Fibroblast of lung (primary cell): ENCODE measurements at regions not wholly inside any gene's neighbourhood (a gene's known extent, or its start where the extent isn't known, plus 50 kb on each side); places are given as distances from the start of the nearest gene placed in this dataset.

Experiments
- DNase-seq, 2 donors: peaks; one replicate each; pipeline versions ENCODE4 v3.0.0 to v3.0.0-alpha.2; 2010; ENCODE audit warnings: low read depth in 2 of 2
- H2AFZ ChIP-seq: 2 replicates; pipeline ENCODE4 v1.5.1; 2012; ENCODE audit warnings: low read length, control low read depth, inconsistent platforms
- H3K27ac ChIP-seq: 2 replicates; pipeline ENCODE4 v1.5.1; 2011; ENCODE audit warnings: low read length, control low read depth; ENCODE audit not compliant: insufficient read depth
- H3K27me3 ChIP-seq: 2 replicates; pipeline ENCODE4 v1.5.1; 2011; ENCODE audit warnings: mild to moderate bottlenecking, low read length; ENCODE audit not compliant: control insufficient read depth, insufficient read depth
- H3K36me3 ChIP-seq: 2 replicates; pipeline ENCODE4 v1.5.1; 2011; ENCODE audit warnings: low read length; ENCODE audit not compliant: control insufficient read depth, insufficient read depth
- H3K4me1 ChIP-seq: 2 replicates; pipeline ENCODE4 v1.5.1; 2011; ENCODE audit warnings: low read length; ENCODE audit not compliant: control insufficient read depth, insufficient read depth; ENCODE audit errors: extremely low read depth
- H3K4me2 ChIP-seq: 2 replicates; pipeline ENCODE4 v1.5.1; 2011; ENCODE audit warnings: low read length, control low read depth; ENCODE audit not compliant: insufficient read depth; ENCODE audit errors: extremely low read depth
- H3K4me3 ChIP-seq, 4 experiments: fragments of 200-600 bp in 1 of 4; sonication (generic) in 1 of 4; replicated peaks in 1 of 4; 2 replicates each; pipeline ENCODE4 v1.5.1; 2011 to 2016; ENCODE audit warnings: low read length in 4 of 4, low read depth in 3 of 4, mild to moderate bottlenecking in 3 of 4, control low read depth in 2 of 4, inconsistent platforms in 1 of 4, mixed read lengths in 1 of 4; ENCODE audit not compliant: insufficient read depth in 1 of 4; ENCODE audit errors: control extremely low read depth in 1 of 4
- H3K79me2 ChIP-seq: 2 replicates; pipeline ENCODE4 v1.5.1; 2012; ENCODE audit warnings: mild to moderate bottlenecking, low read length, inconsistent platforms; ENCODE audit not compliant: control insufficient read depth, insufficient read depth
- H3K9ac ChIP-seq: 2 replicates; pipeline ENCODE4 v1.5.1; 2011; ENCODE audit warnings: mild to moderate bottlenecking, low read length, control low read depth; ENCODE audit not compliant: insufficient read depth
- H3K9me3 ChIP-seq: 2 replicates; pipeline ENCODE4 v1.5.1; 2012; ENCODE audit warnings: low read depth, low read length; ENCODE audit not compliant: control insufficient read depth, insufficient read depth
- H4K20me1 ChIP-seq: 2 replicates; pipeline ENCODE4 v1.5.1; 2011; ENCODE audit warnings: low read length; ENCODE audit not compliant: control insufficient read depth, insufficient read depth; ENCODE audit errors: extremely low read depth
- EZH2 ChIP-seq: IDR thresholded peaks from 2 replicates; pipeline ENCODE4 v1.5.1; 2012; ENCODE audit warnings: low read length, control low read depth, mild to moderate bottlenecking; ENCODE audit errors: missing control alignments
- TF ChIP-seq, protein P1 (sequence below), 2 donors: IDR thresholded peaks in 1 of 2; conservative IDR thresholded peaks in 1 of 2; 1 replicate in 1 of 2; 2 replicates in 1 of 2; pipeline ENCODE4 v1.5.1; 2011 to 2012; ENCODE audit warnings: low read length in 2 of 2, control low read depth in 1 of 2, inconsistent platforms in 1 of 2, low read depth in 1 of 2, mild to moderate bottlenecking in 1 of 2

GRCh38 chr1:208465266-208465665 is 221.1 kb upstream of the PLXNA2 start:
- Histone ChIP-seq H3K36me3 (no peaks in the 10 kb centered on the region), H2AFZ (no peak overlapping the region), H3K27ac (no peak overlapping the region), H3K79me2 (no peaks in the 10 kb centered on the region), H3K4me3 (no peak overlapping the region), H3K4me2 (no peak overlapping the region), H3K4me1 (no peaks in the 10 kb centered on the region), H3K27me3 (no peaks in the 10 kb centered on the region), H4K20me1 (no peaks in the 10 kb centered on the region), H3K9ac (no peak overlapping the region), H3K9me3 (no peaks in the 10 kb centered on the region)
- DNase-seq, result no peak
- TF ChIP-seq, protein P1, sequence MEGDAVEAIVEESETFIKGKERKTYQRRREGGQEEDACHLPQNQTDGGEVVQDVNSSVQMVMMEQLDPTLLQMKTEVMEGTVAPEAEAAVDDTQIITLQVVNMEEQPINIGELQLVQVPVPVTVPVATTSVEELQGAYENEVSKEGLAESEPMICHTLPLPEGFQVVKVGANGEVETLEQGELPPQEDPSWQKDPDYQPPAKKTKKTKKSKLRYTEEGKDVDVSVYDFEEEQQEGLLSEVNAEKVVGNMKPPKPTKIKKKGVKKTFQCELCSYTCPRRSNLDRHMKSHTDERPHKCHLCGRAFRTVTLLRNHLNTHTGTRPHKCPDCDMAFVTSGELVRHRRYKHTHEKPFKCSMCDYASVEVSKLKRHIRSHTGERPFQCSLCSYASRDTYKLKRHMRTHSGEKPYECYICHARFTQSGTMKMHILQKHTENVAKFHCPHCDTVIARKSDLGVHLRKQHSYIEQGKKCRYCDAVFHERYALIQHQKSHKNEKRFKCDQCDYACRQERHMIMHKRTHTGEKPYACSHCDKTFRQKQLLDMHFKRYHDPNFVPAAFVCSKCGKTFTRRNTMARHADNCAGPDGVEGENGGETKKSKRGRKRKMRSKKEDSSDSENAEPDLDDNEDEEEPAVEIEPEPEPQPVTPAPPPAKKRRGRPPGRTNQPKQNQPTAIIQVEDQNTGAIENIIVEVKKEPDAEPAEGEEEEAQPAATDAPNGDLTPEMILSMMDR (conservative IDR thresholded peaks at IDR 0.05 in 1 of 2, IDR thresholded peaks at IDR 0.05 in 1 of 2; ENCODE audit: low read depth in 1 of 2, low read length in 2 of 2), result no peak
- TF ChIP-seq EZH2, result no peak

- TF ChIP-seq EZH2, result no peak
- TF ChIP-seq, protein P1 (conservative IDR thresholded peaks at IDR 0.05 in 1 of 2, IDR thresholded peaks at IDR 0.05 in 1 of 2; ENCODE audit: low read depth in 1 of 2, low read length in 2 of 2), result no peak
- Histone ChIP-seq H3K4me1 (no peaks in the 10 kb centered on the region), H3K36me3 (no peaks in the 10 kb centered on the region), H3K27me3 (no peaks in the 10 kb centered on the region), H3K27ac (no peak overlapping the region), H3K4me2 (no peak overlapping the region), H3K9me3 (no peaks in the 10 kb centered on the region), H4K20me1 (no peaks in the 10 kb centered on the region), H3K79me2 (no peaks in the 10 kb centered on the region), H3K9ac (no peak overlapping the region), H2AFZ (no peak overlapping the region), H3K4me3 (no peak overlapping the region)
- no peak for DNase-seq
Measured at GRCh38 chr1:208465786-208466590, 221.8 kb upstream of the PLXNA2 start.

GRCh38 chr1:208467151-208467780 is 223.1 kb upstream of the PLXNA2 start:
- H3K27ac ChIP-seq, result no peak overlapping the region
- TF ChIP-seq, protein P1 (conservative IDR thresholded peaks at IDR 0.05 in 1 of 2, IDR thresholded peaks at IDR 0.05 in 1 of 2; ENCODE audit: low read depth in 1 of 2, low read length in 2 of 2), result no peak
- no peak for TF ChIP-seq EZH2
- H3K4me3 ChIP-seq, result no peak overlapping the region
- no peaks in the 10 kb centered on the region for H3K79me2 ChIP-seq
- no peaks in the 10 kb centered on the region for H3K9me3 ChIP-seq
- H3K9ac ChIP-seq, result no peak overlapping the region
- no peak overlapping the region for H3K4me2 ChIP-seq
- no peaks in the 10 kb centered on the region for H3K27me3 ChIP-seq
- H3K36me3 ChIP-seq, result no peaks in the 10 kb centered on the region
- no peak overlapping the region for H2AFZ ChIP-seq
- no peak for DNase-seq
- H4K20me1 ChIP-seq, result no peaks in the 10 kb centered on the region
- no peaks in the 10 kb centered on the region for H3K4me1 ChIP-seq
